ENCODE measurements at regions not wholly inside any gene's neighbourhood (a gene's known extent, or its start where the extent isn't known, plus 50 kb on each side); places are given as distances from the start of the nearest gene placed in this dataset.

DNA sequence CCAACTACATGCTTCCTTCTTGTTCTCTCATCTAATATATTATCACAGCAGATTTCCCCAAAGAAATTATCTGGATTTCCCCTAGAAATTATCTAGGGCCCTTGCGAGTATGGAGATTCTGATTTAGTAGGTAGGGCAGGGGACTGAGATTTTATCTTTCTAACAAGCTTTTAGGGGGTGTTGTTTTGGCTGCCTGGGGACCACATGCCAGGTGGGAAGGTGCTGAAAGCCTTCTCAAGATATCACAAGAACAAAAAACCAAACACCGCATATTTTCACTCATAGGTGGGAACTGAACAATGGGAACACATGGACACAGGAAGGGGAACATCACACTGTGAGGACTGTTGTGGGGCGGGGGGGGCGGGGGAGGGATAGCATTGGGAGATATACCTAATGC is 146.5 kb upstream of the CDH10 start:
- no peaks in the 10 kb centered on the region for H3K4me1 Mint-ChIP-seq (ENCODE audit: low read depth)
- H3K27ac Mint-ChIP-seq, result no peak overlapping the region
- H3K9me3 Mint-ChIP-seq, result peaks cover 20% of the 10 kb centered on the region
- intact Hi-C loops (cut with micrococcal nuclease), result no loop called here
- no peak for DNase-seq (ENCODE audit: low spot score)
- H3K36me3 Mint-ChIP-seq (ENCODE audit: low read depth), result no peaks in the 10 kb centered on the region
- H3K27me3 Mint-ChIP-seq (ENCODE audit: insufficient read depth), result no peaks in the 10 kb centered on the region
- no peak overlapping the region for H3K4me3 Mint-ChIP-seq

DNA sequence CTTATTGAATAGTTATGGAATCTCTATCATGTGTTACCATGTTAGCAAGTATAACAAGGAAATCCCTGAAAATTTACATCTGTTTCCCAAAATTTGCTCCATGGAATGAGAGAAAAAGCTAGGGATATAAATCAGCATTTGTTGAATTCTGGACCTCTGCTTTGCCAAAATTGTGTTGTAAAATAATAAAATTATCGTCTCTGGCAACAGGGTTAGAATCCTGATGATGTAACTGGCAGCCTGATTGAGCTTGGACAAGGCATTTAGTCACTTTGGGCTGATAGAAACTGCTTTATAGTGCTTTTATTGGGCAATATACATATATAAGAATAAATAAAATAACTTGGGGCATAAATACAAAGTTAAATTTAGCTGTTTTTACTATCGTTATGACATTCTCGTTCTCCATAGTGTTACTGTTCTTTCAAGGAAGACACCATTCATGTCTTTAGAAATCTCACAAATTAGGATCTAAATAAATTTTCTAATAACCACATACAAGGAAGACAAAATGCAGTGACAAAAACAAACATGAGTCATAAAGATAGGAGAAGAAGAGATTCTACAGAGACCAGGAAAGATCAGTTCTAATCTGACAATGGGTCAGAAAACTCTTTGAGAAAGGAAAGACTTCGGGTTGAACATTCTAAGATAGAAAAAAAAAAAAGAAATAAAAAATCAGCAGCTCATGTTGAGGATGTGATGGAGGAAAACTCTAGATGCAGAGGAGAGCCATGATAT is 145.0 kb upstream of the CDH10 start:
- H3K9me3 Mint-ChIP-seq, result peaks cover 15% of the 10 kb centered on the region
- no peak overlapping the region for H3K27ac Mint-ChIP-seq
- H3K4me1 Mint-ChIP-seq (ENCODE audit: low read depth), result no peaks in the 10 kb centered on the region
- no peak overlapping the region for H3K4me3 Mint-ChIP-seq
- H3K27me3 Mint-ChIP-seq (ENCODE audit: insufficient read depth), result no peaks in the 10 kb centered on the region
- DNase-seq (ENCODE audit: low spot score), result no peak
- no peaks in the 10 kb centered on the region for H3K36me3 Mint-ChIP-seq (ENCODE audit: low read depth)
- intact Hi-C loops (cut with micrococcal nuclease), result no loop called here

DNA sequence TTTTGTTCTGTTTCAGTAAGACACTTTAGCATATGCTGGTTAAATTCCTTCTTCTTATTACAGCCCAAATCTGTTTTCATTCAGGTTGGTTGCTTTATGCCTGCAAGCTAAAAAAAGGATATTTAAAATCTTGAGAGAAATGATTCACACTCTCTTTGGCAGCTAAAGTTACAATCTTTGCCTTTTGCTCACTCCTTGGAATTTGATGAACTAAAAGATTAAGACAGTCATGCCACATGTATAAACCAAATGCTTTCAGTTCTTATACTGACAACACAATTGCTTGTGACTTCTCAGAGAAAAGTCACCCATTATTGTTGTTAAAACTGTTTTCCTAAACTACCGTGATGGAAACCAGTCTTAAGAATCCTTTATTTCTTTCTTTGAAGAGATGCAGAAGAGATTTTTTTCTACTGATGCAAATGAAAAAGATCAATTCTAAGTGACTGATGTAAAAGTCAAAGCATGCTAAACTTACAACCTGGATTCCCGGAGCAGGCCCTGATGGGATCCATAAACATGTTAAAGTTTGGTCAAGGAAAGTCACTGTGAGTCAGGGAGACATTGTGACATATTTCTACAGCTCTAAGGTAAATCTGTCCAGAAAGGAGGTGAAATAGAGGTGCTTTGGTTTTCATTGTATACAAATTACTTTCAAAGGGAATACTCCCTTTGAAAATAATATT is 144.2 kb upstream of the CDH10 start:
- intact Hi-C loops (cut with micrococcal nuclease), result no loop called here
- no peak overlapping the region for H3K4me3 Mint-ChIP-seq
- no peaks in the 10 kb centered on the region for H3K36me3 Mint-ChIP-seq (ENCODE audit: low read depth)
- no peak overlapping the region for H3K27ac Mint-ChIP-seq
- no peaks in the 10 kb centered on the region for H3K27me3 Mint-ChIP-seq (ENCODE audit: insufficient read depth)
- no peaks in the 10 kb centered on the region for H3K4me1 Mint-ChIP-seq (ENCODE audit: low read depth)
- peaks cover 13% of the 10 kb centered on the region for H3K9me3 Mint-ChIP-seq
- DNase-seq (ENCODE audit: low spot score), result no peak

DNA sequence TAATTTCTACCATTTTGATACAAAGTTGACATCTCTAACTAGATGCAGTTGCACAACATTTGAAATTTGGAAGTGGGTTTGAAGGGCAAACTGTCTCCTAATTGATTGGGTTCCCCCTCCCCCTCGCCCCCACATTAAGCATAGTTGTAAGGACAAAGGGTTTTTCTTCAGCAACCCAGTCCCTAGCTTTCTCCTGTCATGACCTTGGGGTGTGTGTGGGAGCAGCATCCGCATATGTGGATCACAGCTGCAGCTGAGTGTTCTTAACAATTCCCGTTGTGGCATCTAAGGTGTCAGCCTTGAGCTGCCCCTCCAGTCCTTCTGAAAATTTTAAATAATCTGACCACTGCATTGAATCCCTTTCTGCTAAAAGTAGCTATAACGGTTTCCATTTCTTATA is 141.3 kb upstream of the CDH10 start:
- intact Hi-C loops (cut with micrococcal nuclease), result no loop called here
- no peak for DNase-seq (ENCODE audit: low spot score)
- H3K4me1 Mint-ChIP-seq (ENCODE audit: low read depth), result no peaks in the 10 kb centered on the region
- no peaks in the 10 kb centered on the region for H3K27me3 Mint-ChIP-seq (ENCODE audit: insufficient read depth)
- H3K36me3 Mint-ChIP-seq (ENCODE audit: low read depth), result no peaks in the 10 kb centered on the region
- H3K9me3 Mint-ChIP-seq, result peaks cover 9% of the 10 kb centered on the region
- no peak overlapping the region for H3K4me3 Mint-ChIP-seq
- H3K27ac Mint-ChIP-seq, result no peak overlapping the region

DNA sequence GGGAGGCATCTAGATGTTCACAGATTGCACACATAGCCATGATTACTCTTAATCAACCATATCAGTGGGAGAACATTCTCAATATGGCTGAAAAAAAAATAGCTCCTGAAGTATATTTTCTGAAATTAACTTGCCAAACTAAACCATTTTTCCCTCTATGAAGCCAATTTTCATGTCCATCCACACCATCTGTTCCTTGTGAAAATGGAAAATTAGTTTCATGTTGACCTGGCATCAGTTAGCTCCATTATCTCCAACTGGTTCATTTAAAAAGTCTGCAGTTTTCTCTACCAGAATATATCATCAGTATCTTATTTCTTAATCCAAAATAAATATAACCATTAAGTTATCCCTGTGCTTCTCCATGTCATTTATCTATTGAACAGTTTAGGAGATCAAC is 138.8 kb upstream of the CDH10 start:
- Mint-ChIP-seq H3K27ac (no peak overlapping the region), H3K4me1 (ENCODE audit: low read depth) (no peaks in the 10 kb centered on the region), H3K27me3 (ENCODE audit: insufficient read depth) (no peaks in the 10 kb centered on the region), H3K4me3 (no peak overlapping the region), H3K36me3 (ENCODE audit: low read depth) (no peaks in the 10 kb centered on the region), H3K9me3 (peaks cover 9% of the 10 kb centered on the region)
- no peak for DNase-seq (ENCODE audit: low spot score)
- intact Hi-C loops (cut with micrococcal nuclease), result no loop called here

DNA sequence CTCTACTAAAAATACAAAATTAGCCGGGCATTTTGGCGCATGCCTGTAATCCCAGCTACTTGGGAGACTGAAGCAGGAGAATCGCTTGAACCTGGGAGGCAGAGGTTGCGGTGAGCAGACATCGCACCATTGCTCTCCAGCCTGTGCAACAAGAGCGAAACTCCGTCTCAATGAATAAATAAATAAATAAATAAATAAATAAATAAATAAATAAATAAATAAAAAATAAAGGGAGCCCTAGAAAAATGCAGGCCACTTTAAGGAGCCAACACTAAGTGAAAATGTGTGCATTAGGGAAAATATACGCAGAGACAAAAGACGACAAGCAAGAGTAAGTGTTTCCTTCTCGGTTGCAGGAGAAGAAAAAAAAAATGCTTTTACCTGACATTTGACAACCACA is 132.6 kb upstream of the CDH10 start:
- intact Hi-C loops (cut with micrococcal nuclease), result no loop called here
- Mint-ChIP-seq H3K9me3 (peaks cover 21% of the 10 kb centered on the region), H3K4me3 (no peak overlapping the region), H3K36me3 (ENCODE audit: low read depth) (no peaks in the 10 kb centered on the region), H3K27me3 (ENCODE audit: insufficient read depth) (no peaks in the 10 kb centered on the region), H3K4me1 (ENCODE audit: low read depth) (no peaks in the 10 kb centered on the region), H3K27ac (no peak overlapping the region)
- DNase-seq (ENCODE audit: low spot score), result no peak

DNA sequence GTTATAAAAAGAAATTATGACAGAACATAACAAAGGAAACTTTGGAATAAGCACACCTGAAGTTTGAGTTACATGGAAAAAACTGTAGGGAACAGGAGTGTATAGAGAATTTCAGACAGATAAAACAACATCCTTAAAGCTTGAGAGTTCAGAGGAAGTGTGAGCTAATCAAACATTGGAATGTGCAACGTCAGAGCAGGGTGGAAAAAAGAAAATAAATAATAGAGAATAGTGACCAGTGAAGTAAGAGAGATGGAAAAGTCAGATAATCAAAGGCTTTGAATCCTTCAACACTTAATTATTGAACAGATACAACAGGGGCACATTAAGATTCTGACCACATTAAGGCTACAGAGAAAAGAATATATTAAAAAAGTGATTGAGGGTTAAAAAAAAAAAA is 128.5 kb upstream of the CDH10 start:
- DNase-seq (ENCODE audit: low spot score), result no peak
- Mint-ChIP-seq H3K4me1 (ENCODE audit: low read depth) (no peaks in the 10 kb centered on the region), H3K36me3 (ENCODE audit: low read depth) (no peaks in the 10 kb centered on the region)

DNA sequence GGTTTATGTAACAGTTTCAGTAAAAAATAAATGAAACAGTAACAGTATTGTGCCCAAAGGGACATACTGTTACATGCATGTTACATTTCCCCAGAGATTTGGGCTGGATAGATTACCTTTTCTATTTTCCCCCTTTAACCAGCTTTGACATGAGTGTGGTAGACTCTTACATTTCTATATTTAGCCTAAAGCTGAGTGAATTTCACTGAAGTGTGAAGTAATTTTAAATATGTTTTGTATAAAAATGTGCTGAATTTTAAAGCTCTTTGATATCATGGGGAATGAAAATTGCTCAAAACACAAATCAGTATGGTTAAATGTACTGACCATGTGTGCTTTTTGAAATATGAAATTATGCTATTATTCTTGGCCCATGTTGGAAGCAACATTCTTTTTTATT is 122.3 kb upstream of the CDH10 start:
- no peak overlapping the region for H3K4me3 Mint-ChIP-seq
- peaks cover 11% of the 10 kb centered on the region for H3K9me3 Mint-ChIP-seq
- no peaks in the 10 kb centered on the region for H3K36me3 Mint-ChIP-seq (ENCODE audit: low read depth)
- no peaks in the 10 kb centered on the region for H3K4me1 Mint-ChIP-seq (ENCODE audit: low read depth)
- intact Hi-C loops (cut with micrococcal nuclease), result no loop called here
- no peak overlapping the region for H3K27ac Mint-ChIP-seq
- no peak for DNase-seq (ENCODE audit: low spot score)
- H3K27me3 Mint-ChIP-seq (ENCODE audit: insufficient read depth), result no peaks in the 10 kb centered on the region

More for the DNA sequence above, 128.5 kb upstream of the CDH10 start:
- Mint-ChIP-seq H3K27me3 (ENCODE audit: insufficient read depth) (no peaks in the 10 kb centered on the region), H3K4me3 (no peak overlapping the region), H3K9me3 (peaks cover 19% of the 10 kb centered on the region), H3K27ac (no peak overlapping the region)
- intact Hi-C loops (cut with micrococcal nuclease), result no loop called here

DNA sequence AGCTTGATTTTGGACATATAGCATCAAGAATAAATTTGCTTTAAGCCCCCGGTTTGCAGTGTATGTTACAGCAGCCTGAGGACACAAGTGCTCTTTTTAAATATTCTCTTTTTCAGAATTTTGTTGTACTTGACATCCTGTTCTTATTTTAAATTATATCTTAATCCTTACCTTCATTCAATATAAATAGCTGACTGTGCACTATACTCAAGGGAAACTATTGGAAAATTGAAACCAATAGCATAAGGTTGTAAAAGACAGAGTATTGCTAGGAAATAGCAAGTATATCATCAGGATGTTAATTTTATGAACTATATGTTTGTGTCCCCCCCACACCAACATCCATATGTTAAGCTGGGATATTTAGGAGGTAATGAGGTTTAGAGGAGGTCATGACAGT is 120.4 kb upstream of the CDH10 start:
- no peak for DNase-seq (ENCODE audit: low spot score)
- Mint-ChIP-seq H3K4me3 (no peak overlapping the region), H3K9me3 (peaks cover 17% of the 10 kb centered on the region), H3K4me1 (ENCODE audit: low read depth) (no peaks in the 10 kb centered on the region), H3K36me3 (ENCODE audit: low read depth) (no peaks in the 10 kb centered on the region), H3K27me3 (ENCODE audit: insufficient read depth) (no peaks in the 10 kb centered on the region), H3K27ac (no peak overlapping the region)
- intact Hi-C loops (cut with micrococcal nuclease), result no loop called here

DNA sequence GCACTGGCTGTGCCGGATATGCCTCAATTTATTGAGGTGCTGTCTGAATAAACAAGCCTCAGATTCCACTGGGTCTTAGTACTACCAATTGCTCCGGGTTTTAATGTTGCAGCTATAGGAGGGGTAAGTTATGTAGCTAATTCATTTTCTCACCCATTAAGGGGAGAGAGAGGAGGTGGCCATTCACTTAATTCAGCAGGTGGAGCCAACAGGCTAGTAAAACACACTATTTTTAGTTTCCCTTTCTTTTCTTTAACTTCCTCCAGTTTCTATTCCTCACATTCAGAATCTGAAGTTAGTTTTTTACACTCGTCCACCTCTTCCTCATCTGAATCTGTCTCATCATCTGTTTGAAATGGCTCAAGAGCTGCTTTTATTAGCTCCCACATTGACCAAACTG is 105.6 kb upstream of the CDH10 start:
- Mint-ChIP-seq H3K4me1 (ENCODE audit: low read depth) (no peaks in the 10 kb centered on the region), H3K27me3 (ENCODE audit: insufficient read depth) (no peaks in the 10 kb centered on the region), H3K9me3 (peaks cover 32% of the 10 kb centered on the region), H3K27ac (no peak overlapping the region), H3K4me3 (no peak overlapping the region), H3K36me3 (ENCODE audit: low read depth) (no peaks in the 10 kb centered on the region)
- intact Hi-C loops (cut with micrococcal nuclease), result no loop called here
- no peak for DNase-seq (ENCODE audit: low spot score)

DNA sequence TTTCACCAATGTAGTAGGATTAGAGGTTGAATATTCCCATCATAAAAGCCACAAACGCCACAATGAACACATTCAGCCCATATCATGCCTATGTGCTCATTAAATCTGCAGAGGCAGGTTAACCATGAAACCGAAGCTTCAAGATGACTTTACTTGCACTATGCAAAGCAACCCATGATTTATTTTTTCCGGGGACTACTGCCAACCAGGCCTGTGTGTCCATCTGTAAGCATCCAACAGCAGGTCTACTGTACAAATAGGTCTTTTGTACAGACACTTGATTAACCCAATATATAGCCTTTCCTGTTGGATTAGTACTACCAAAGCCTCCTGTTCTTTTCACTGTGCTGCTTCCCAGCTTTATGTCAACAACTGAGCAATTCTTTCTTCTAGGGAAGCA is 104.9 kb upstream of the CDH10 start:
- H3K4me1 Mint-ChIP-seq (ENCODE audit: low read depth), result no peaks in the 10 kb centered on the region
- no peak overlapping the region for H3K27ac Mint-ChIP-seq
- no peaks in the 10 kb centered on the region for H3K27me3 Mint-ChIP-seq (ENCODE audit: insufficient read depth)
- H3K36me3 Mint-ChIP-seq (ENCODE audit: low read depth), result no peaks in the 10 kb centered on the region
- DNase-seq (ENCODE audit: low spot score), result no peak
- no peak overlapping the region for H3K4me3 Mint-ChIP-seq
- intact Hi-C loops (cut with micrococcal nuclease), result no loop called here
- peaks cover 32% of the 10 kb centered on the region for H3K9me3 Mint-ChIP-seq

DNA sequence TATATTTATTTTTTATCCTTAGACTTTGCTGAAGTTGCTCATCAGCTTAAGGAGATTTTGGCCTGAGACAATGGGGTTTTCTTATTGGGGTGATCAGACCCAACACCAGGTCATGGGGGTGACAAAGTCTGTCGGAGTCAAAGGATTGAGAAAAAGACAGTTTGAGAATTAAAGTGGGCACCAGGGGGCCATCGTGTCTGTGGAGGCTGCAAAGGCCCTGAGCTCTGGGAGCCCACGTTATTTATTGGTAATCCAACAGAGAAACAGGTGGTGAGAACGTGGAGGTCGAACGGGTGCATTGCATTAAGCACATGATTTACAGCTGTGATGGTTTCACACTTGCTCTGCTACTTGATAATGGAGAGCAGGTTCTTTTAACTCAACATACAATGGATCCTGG is 102.5 kb upstream of the CDH10 start:
- no peak for DNase-seq (ENCODE audit: low spot score)
- Mint-ChIP-seq H3K9me3 (peaks cover 31% of the 10 kb centered on the region), H3K36me3 (ENCODE audit: low read depth) (no peaks in the 10 kb centered on the region), H3K4me1 (ENCODE audit: low read depth) (no peaks in the 10 kb centered on the region), H3K4me3 (no peak overlapping the region), H3K27me3 (ENCODE audit: insufficient read depth) (no peaks in the 10 kb centered on the region), H3K27ac (no peak overlapping the region)
- intact Hi-C loops (cut with micrococcal nuclease), result no loop called here

DNA sequence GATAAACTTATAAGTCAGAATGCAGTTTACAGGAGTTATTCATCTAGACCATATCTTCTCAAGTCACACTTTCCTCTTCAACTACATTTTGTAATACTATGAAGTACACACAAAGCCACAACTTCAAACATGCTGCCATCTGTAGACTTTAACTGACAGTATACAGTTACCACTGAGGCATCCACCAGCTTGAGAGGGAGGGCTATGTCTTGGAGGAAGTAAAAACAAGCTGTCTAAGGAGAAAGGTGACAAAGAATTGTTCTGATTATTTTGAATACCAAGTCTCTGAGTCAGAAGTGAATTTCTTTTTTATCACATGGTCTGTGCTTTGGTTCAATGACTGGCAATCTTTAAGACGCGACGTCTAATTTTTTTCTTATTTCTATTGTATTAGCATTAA is 97.6 kb upstream of the CDH10 start:
- Mint-ChIP-seq H3K4me1 (ENCODE audit: low read depth) (no peaks in the 10 kb centered on the region), H3K9me3 (peaks cover 18% of the 10 kb centered on the region), H3K27me3 (ENCODE audit: insufficient read depth) (no peaks in the 10 kb centered on the region), H3K36me3 (ENCODE audit: low read depth) (no peaks in the 10 kb centered on the region), H3K27ac (no peak overlapping the region), H3K4me3 (no peak overlapping the region)
- intact Hi-C loops (cut with micrococcal nuclease), result no loop called here
- DNase-seq (ENCODE audit: low spot score), result no peak

DNA sequence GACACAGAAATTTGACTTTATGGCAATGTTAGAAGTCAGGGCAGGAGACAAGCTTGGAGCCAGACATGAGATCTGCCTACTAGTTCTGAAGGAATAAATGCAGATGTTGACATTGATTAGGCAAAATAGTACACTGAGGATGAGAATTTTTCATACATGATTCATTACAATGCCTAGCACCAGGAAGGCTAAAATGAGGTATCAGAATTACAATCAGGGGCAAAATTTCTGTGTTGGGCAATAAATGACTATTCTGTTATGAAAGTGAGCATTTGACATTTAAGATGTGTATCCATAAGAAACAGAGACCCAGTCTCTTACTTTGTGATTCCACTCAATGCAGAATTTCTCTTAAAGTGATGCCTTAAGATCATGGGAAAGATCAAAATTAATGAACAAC is 92.4 kb upstream of the CDH10 start:
- intact Hi-C loops (cut with micrococcal nuclease), result no loop called here
- Mint-ChIP-seq H3K4me1 (ENCODE audit: low read depth) (no peaks in the 10 kb centered on the region), H3K27ac (no peak overlapping the region), H3K27me3 (ENCODE audit: insufficient read depth) (no peaks in the 10 kb centered on the region), H3K9me3 (peaks cover 20% of the 10 kb centered on the region), H3K4me3 (no peak overlapping the region), H3K36me3 (ENCODE audit: low read depth) (no peaks in the 10 kb centered on the region)
- no peak for DNase-seq (ENCODE audit: low spot score)

All from activated T-helper 1 cell treated with anti-CD3 and anti-CD28 coated beads, Interleukin-12 subunit alpha, Interleukin-12 subunit beta, Interleukin-2, Interleukin-4 antibody, amounts not matched to agents 30 ng/mL and 10 ng/mL and 1 ng/mL, durations not matched to agents 14 hours and 24 hours and 36 hours (primary cell).